ENCODE measurements at regions not wholly inside any gene's neighbourhood (a gene's known extent, or its start where the extent isn't known, plus 50 kb on each side); places are given as distances from the start of the nearest gene placed in this dataset.

DNA sequence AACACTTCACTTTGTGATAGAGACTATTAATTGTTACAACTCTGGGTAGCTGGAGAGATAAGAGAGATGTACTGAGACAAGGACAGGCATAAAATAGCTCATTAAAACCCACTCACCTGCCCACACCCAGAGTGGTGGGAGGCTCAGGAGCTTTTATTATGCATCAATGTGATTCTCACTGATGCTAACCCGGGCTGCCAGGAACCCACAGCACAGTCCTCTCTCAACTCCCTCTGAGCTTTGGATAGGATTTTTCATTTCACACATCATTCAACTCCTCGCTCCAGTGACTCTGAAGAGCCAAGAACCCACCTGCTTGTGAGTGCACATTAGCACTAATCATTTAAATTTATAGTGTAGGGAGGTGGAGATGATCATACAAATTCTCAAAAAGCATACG, 827.9 kb downstream of the FLRT2 start (continued):
- TF ChIP-seq, protein P1, sequence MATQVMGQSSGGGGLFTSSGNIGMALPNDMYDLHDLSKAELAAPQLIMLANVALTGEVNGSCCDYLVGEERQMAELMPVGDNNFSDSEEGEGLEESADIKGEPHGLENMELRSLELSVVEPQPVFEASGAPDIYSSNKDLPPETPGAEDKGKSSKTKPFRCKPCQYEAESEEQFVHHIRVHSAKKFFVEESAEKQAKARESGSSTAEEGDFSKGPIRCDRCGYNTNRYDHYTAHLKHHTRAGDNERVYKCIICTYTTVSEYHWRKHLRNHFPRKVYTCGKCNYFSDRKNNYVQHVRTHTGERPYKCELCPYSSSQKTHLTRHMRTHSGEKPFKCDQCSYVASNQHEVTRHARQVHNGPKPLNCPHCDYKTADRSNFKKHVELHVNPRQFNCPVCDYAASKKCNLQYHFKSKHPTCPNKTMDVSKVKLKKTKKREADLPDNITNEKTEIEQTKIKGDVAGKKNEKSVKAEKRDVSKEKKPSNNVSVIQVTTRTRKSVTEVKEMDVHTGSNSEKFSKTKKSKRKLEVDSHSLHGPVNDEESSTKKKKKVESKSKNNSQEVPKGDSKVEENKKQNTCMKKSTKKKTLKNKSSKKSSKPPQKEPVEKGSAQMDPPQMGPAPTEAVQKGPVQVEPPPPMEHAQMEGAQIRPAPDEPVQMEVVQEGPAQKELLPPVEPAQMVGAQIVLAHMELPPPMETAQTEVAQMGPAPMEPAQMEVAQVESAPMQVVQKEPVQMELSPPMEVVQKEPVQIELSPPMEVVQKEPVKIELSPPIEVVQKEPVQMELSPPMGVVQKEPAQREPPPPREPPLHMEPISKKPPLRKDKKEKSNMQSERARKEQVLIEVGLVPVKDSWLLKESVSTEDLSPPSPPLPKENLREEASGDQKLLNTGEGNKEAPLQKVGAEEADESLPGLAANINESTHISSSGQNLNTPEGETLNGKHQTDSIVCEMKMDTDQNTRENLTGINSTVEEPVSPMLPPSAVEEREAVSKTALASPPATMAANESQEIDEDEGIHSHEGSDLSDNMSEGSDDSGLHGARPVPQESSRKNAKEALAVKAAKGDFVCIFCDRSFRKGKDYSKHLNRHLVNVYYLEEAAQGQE (IDR thresholded peaks at IDR 0.05; ENCODE audit: low read depth, low read length), result no peak
- TF ChIP-seq HDAC2 (IDR thresholded peaks at IDR 0.05), result no peak
- TF ChIP-seq RUNX3 (IDR thresholded peaks at IDR 0.05; ENCODE audit: low read length), result no peak
- TF ChIP-seq, protein P2, sequence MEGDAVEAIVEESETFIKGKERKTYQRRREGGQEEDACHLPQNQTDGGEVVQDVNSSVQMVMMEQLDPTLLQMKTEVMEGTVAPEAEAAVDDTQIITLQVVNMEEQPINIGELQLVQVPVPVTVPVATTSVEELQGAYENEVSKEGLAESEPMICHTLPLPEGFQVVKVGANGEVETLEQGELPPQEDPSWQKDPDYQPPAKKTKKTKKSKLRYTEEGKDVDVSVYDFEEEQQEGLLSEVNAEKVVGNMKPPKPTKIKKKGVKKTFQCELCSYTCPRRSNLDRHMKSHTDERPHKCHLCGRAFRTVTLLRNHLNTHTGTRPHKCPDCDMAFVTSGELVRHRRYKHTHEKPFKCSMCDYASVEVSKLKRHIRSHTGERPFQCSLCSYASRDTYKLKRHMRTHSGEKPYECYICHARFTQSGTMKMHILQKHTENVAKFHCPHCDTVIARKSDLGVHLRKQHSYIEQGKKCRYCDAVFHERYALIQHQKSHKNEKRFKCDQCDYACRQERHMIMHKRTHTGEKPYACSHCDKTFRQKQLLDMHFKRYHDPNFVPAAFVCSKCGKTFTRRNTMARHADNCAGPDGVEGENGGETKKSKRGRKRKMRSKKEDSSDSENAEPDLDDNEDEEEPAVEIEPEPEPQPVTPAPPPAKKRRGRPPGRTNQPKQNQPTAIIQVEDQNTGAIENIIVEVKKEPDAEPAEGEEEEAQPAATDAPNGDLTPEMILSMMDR (IDR thresholded peaks at IDR 0.05 in 2 of 3, conservative IDR thresholded peaks at IDR 0.05 in 1 of 3; ENCODE audit: control insufficient read depth in 2 of 3, extremely low read depth in 1 of 3, insufficient read depth in 1 of 3, low read depth in 3 of 3, low read length in 3 of 3), result no peak

DNA sequence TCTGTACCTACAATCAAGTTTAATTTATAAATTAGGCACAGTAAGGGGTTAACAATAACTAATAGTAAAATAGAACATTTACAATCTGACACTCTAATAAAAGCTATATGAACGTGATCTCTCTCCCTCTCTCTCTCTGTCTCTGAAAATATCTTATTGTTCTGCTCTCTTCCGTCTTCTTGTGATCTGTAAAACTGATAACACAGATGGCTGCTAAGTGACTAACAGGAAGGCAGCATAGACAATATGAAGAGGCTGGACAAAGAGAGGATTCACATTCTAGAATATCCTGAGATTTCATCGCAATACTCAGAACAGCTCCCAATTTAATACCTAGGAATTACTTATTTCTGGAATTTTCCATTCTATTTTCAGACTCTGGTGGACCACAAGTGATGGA, 827.2 kb downstream of the FLRT2 start:
- Histone ChIP-seq H3K79me2 (ENCODE audit: control insufficient read depth, insufficient read depth, low read length) (no peaks in the 10 kb centered on the region), H3K9me3 (replicated peaks; ENCODE audit: control insufficient read depth, insufficient read depth, low read length) (no peaks in the 10 kb centered on the region), H3K36me3 (ENCODE audit: control insufficient read depth in 2 of 2, insufficient read depth in 2 of 2, low read length in 1 of 2) (no peaks in the 10 kb centered on the region), H3K4me3 (no peak overlapping the region), H3K27me3 (replicated peaks in 1 of 2; ENCODE audit: control insufficient read depth in 2 of 2, insufficient read depth in 2 of 2, low read length in 1 of 2) (no peaks in the 10 kb centered on the region), H3K27ac (ENCODE audit: control insufficient read depth, insufficient read depth) (no peak overlapping the region), H3K9ac (ENCODE audit: control insufficient read depth, insufficient read depth, low read length) (no peak overlapping the region), H4K20me1 (ENCODE audit: control insufficient read depth, insufficient read depth) (no peaks in the 10 kb centered on the region), H3K4me1 (ENCODE audit: control insufficient read depth, insufficient read depth, low read length) (no peaks in the 10 kb centered on the region), H2AFZ (ENCODE audit: control insufficient read depth, low read depth, low read length) (no peak overlapping the region), H3K4me2 (ENCODE audit: control insufficient read depth, insufficient read depth) (no peak overlapping the region)
- TF ChIP-seq PML (IDR thresholded peaks at IDR 0.05; ENCODE audit: low read length) (no peak), ZNF274 (IDR thresholded peaks at IDR 0.05; ENCODE audit: insufficient read depth, insufficient read length) (no peak), CHD2 (IDR thresholded peaks at IDR 0.05; ENCODE audit: borderline replicate concordance, low read depth, low read length) (no peak)
- TF ChIP-seq, protein P3, sequence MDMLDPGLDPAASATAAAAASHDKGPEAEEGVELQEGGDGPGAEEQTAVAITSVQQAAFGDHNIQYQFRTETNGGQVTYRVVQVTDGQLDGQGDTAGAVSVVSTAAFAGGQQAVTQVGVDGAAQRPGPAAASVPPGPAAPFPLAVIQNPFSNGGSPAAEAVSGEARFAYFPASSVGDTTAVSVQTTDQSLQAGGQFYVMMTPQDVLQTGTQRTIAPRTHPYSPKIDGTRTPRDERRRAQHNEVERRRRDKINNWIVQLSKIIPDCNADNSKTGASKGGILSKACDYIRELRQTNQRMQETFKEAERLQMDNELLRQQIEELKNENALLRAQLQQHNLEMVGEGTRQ (IDR thresholded peaks at IDR 0.05; ENCODE audit: borderline replicate concordance, low read depth, low read length), result no peak
- TF ChIP-seq, protein P4, sequence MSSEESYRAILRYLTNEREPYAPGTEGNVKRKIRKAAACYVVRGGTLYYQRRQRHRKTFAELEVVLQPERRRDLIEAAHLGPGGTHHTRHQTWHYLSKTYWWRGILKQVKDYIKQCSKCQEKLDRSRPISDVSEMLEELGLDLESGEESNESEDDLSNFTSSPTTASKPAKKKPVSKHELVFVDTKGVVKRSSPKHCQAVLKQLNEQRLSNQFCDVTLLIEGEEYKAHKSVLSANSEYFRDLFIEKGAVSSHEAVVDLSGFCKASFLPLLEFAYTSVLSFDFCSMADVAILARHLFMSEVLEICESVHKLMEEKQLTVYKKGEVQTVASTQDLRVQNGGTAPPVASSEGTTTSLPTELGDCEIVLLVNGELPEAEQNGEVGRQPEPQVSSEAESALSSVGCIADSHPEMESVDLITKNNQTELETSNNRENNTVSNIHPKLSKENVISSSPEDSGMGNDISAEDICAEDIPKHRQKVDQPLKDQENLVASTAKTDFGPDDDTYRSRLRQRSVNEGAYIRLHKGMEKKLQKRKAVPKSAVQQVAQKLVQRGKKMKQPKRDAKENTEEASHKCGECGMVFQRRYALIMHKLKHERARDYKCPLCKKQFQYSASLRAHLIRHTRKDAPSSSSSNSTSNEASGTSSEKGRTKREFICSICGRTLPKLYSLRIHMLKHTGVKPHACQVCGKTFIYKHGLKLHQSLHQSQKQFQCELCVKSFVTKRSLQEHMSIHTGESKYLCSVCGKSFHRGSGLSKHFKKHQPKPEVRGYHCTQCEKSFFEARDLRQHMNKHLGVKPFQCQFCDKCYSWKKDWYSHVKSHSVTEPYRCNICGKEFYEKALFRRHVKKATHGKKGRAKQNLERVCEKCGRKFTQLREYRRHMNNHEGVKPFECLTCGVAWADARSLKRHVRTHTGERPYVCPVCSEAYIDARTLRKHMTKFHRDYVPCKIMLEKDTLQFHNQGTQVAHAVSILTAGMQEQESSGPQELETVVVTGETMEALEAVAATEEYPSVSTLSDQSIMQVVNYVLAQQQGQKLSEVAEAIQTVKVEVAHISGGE (CRISPR knock-in tag; IDR thresholded peaks at IDR 0.05), result no peak
- CTCF ChIA-PET, result no interaction called here
- SMC1A ChIA-PET (ENCODE audit: uncharacterized antibody, unreplicated experiment), result interaction anchor here (1.1 to 1.2 kb wide), 2 partner anchors 13 to 26 kb away, joined by 3 to 4 read pairs; no protein-coding TSS in a partner anchor
- intact Hi-C loops (cut with micrococcal nuclease; ENCODE audit: unreplicated experiment), result no loop called here
- BruUV-seq (replicated peaks), result no TSS peak
- FAIRE-seq (no peak), ATAC-seq (no peak), DNase-seq (ENCODE audit: low read depth, low spot score) (no peak)
- POLR2A ChIA-PET, result no interaction called here
- 23% methylated on average over 3 of the region's 3 CpGs for WGBS (ENCODE audit: insufficient coverage, insufficient replicate concordance, low lambda C conversion rate, missing lambda C conversion rate)
- in situ Hi-C loops (cut with MboI), result no loop called here
- RAD21 ChIA-PET (ENCODE audit: unreplicated experiment), result no interaction called here
